ENCODE measurements at regions not wholly inside any gene's neighbourhood (a gene's known extent, or its start where the extent isn't known, plus 50 kb on each side); places are given as distances from the start of the nearest gene placed in this dataset.

DNA sequence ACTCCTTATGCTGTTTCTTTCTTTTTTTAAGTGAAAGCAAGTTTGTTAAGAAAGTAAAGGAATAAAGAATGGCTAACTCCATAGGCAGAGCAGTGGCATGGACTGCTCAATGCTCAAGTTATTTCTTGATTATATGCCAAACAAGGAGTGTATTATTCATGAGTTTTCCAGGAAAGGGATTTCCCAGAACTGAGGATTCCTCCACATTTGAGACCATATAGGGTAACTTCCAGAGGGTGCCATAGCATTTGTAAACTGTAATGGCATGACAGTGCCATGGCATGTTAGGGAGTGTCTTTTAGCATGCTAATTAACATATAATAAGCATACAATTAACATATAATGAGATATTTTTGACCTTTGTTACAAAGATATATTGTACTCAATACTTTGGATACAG is 1034.5 kb upstream of the PHF14 start:
- Histone ChIP-seq H3K36me3 (ENCODE audit: insufficient read depth, low read length) (no peaks in the 10 kb centered on the region), H3K4me1 (ENCODE audit: control insufficient read depth, insufficient read depth, low read length, unreplicated experiment) (no peaks in the 10 kb centered on the region), H3K27ac (ENCODE audit: low read depth, low read length) (no peak overlapping the region), H2AFZ (ENCODE audit: low read length, unreplicated experiment) (no peak overlapping the region), H3K27me3 (ENCODE audit: insufficient read depth, low read length) (no peaks in the 10 kb centered on the region), H3K79me2 (ENCODE audit: control insufficient read depth, insufficient read depth, low read length, unreplicated experiment) (no peaks in the 10 kb centered on the region), H3K4me3 (ENCODE audit: low read depth, low read length) (no peak overlapping the region)

- H3K79me2 ChIP-seq (ENCODE audit: control insufficient read depth, insufficient read depth, low read length, unreplicated experiment) = no peaks in the 10 kb centered on the region
- no peak overlapping the region for H2AFZ ChIP-seq (ENCODE audit: low read length, unreplicated experiment)
- no peak overlapping the region for H3K27ac ChIP-seq (ENCODE audit: low read depth, low read length)
- no peaks in the 10 kb centered on the region for H3K36me3 ChIP-seq (ENCODE audit: insufficient read depth, low read length)
- H3K4me3 ChIP-seq (ENCODE audit: low read depth, low read length) = no peak overlapping the region
- no peaks in the 10 kb centered on the region for H3K27me3 ChIP-seq (ENCODE audit: insufficient read depth, low read length)
- H3K4me1 ChIP-seq (ENCODE audit: control insufficient read depth, insufficient read depth, low read length, unreplicated experiment) = no peaks in the 10 kb centered on the region
Observed at GRCh38 chr7:9945131-9945530, 1028.5 kb upstream of the PHF14 start.

DNA sequence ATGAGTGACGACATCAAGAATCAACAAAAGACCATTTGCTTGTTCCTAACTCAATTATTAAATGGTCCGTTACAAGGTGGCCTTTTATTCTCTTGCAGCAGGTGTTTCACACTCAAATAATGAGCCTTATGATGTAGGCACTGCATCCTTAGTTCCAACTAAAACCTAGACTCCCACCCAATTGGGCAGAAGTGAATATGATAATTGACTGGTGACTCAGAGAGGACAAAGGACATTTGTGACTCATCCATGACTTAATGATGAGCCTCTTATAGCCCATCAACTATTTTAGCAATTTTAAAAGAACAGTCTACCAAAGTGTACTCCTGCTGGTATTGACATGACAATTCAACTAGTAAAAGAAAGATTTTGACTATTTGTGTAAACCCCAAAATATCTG is 1027.8 kb upstream of the PHF14 start:
- no peak overlapping the region for H2AFZ ChIP-seq (ENCODE audit: low read length, unreplicated experiment)
- H3K27ac ChIP-seq (ENCODE audit: low read depth, low read length) = no peak overlapping the region
- no peaks in the 10 kb centered on the region for H3K36me3 ChIP-seq (ENCODE audit: insufficient read depth, low read length)
- no peaks in the 10 kb centered on the region for H3K27me3 ChIP-seq (ENCODE audit: insufficient read depth, low read length)
- H3K79me2 ChIP-seq (ENCODE audit: control insufficient read depth, insufficient read depth, low read length, unreplicated experiment) = no peaks in the 10 kb centered on the region
- H3K4me3 ChIP-seq (ENCODE audit: low read depth, low read length) = no peak overlapping the region
- H3K4me1 ChIP-seq (ENCODE audit: control insufficient read depth, insufficient read depth, low read length, unreplicated experiment) = no peaks in the 10 kb centered on the region

DNA sequence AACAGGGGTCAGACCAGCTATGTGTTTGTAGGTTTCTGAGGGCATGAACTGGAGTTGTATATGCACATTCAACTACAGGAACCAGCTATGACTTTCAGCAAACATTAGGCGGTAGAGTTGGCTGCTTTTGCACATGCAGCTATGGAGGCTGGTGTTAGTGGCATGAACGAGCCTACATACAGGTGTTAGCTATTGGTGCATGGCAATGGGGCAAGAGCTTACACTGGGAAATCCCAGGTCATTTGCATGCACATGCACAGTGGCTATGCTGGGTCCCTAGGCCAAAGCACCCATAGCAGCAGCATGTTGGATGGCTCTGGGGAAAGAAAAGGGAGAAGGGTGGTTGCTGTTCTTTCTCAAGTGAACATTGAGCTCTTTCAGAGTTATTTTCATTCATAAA is 1018.5 kb upstream of the PHF14 start:
- H3K4me3 ChIP-seq (ENCODE audit: low read depth, low read length) = no peak overlapping the region
- H3K79me2 ChIP-seq (ENCODE audit: control insufficient read depth, insufficient read depth, low read length, unreplicated experiment) = no peaks in the 10 kb centered on the region
- H3K36me3 ChIP-seq (ENCODE audit: insufficient read depth, low read length) = no peaks in the 10 kb centered on the region
- no peak overlapping the region for H2AFZ ChIP-seq (ENCODE audit: low read length, unreplicated experiment)
- H3K4me1 ChIP-seq (ENCODE audit: control insufficient read depth, insufficient read depth, low read length, unreplicated experiment) = no peaks in the 10 kb centered on the region
- no peak overlapping the region for H3K27ac ChIP-seq (ENCODE audit: low read depth, low read length)
- H3K27me3 ChIP-seq (ENCODE audit: insufficient read depth, low read length) = no peaks in the 10 kb centered on the region

DNA sequence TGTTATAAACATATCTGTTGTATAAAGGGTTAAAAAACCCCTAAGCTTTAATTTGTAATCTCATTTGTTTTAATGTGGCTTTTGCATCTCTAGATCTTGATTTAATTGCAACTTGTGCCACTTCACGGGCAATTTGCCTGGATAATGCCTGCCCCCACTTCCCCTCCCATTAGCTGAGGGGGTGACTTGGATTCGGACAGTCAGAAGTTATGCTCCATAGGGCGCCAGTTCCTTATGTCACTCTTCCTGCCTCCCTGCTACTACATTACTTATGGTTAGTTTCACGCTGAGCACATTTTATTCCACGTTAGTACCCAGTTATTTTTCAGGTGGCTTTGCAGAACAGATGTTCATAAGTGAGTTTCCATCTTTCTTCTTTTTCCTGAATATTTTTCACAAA is 1015.2 kb upstream of the PHF14 start:
- Histone ChIP-seq H3K79me2 (ENCODE audit: control insufficient read depth, insufficient read depth, low read length, unreplicated experiment) (no peaks in the 10 kb centered on the region), H2AFZ (ENCODE audit: low read length, unreplicated experiment) (no peak overlapping the region), H3K4me1 (ENCODE audit: control insufficient read depth, insufficient read depth, low read length, unreplicated experiment) (no peaks in the 10 kb centered on the region), H3K27ac (ENCODE audit: low read depth, low read length) (no peak overlapping the region), H3K36me3 (ENCODE audit: insufficient read depth, low read length) (no peaks in the 10 kb centered on the region), H3K27me3 (ENCODE audit: insufficient read depth, low read length) (no peaks in the 10 kb centered on the region), H3K4me3 (ENCODE audit: low read depth, low read length) (no peak overlapping the region)

DNA sequence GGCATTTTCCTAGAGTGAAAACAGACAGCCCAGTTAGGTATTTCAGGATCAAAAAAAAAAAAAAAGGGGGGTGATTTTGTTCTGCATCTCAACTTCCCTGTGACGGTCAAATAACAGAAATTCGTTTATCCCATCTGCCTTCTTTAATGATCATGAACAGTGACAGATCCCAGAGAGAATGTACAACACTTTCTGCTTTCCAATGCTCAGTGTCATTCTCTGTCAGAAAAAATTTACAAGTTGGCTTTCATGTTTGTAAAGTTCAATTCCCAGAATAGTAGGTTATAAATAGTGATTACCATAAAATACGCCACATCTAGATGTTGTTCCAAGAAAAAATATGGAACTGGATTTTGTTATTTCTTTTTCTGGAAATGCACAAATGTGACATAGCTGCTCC is 1013.2 kb upstream of the PHF14 start:
- H3K4me3 ChIP-seq (ENCODE audit: low read depth, low read length) = no peak overlapping the region
- H3K27me3 ChIP-seq (ENCODE audit: insufficient read depth, low read length) = no peaks in the 10 kb centered on the region
- H3K36me3 ChIP-seq (ENCODE audit: insufficient read depth, low read length) = no peaks in the 10 kb centered on the region
- H3K27ac ChIP-seq (ENCODE audit: low read depth, low read length) = no peak overlapping the region
- no peak overlapping the region for H2AFZ ChIP-seq (ENCODE audit: low read length, unreplicated experiment)
- no peaks in the 10 kb centered on the region for H3K4me1 ChIP-seq (ENCODE audit: control insufficient read depth, insufficient read depth, low read length, unreplicated experiment)
- H3K79me2 ChIP-seq (ENCODE audit: control insufficient read depth, insufficient read depth, low read length, unreplicated experiment) = no peaks in the 10 kb centered on the region

DNA sequence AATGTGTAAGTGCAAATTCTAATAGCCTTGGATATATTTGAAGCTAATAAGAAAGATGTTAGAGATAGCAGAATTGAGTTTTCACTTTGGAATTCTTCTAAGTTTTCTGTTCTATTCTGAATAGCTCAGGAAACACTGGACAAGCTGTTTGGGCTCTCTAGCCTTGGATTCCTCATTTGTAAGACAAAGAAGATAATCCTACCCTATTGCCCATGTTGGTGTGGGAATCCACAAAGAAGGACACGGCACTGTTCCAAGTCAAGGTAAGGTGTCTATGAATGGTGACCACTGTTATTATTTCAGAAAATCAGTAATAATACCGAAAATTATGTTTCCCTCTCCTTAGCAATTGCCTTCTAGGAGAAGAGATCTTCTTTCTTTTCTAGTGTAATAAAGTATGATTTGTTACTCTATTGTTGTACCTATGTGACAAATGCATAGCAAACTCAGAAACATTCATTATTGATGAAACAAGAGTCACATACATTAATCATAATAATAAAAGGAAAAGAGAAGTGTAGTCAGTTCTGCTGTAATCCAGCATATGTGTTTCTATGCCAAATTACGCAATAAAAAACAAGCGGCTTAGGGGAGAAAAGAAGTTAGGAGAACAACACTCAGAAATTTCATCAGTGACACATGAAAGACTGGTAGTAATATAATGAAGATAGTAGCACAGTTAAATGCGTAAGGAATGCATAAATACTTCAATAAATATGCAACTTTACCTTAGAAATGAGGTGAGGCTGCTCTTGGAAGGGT is 1012.3 kb upstream of the PHF14 start:
- no peak overlapping the region for H2AFZ ChIP-seq (ENCODE audit: low read length, unreplicated experiment)
- H3K4me3 ChIP-seq (ENCODE audit: low read depth, low read length) = no peak overlapping the region
- no peak overlapping the region for H3K27ac ChIP-seq (ENCODE audit: low read depth, low read length)

DNA sequence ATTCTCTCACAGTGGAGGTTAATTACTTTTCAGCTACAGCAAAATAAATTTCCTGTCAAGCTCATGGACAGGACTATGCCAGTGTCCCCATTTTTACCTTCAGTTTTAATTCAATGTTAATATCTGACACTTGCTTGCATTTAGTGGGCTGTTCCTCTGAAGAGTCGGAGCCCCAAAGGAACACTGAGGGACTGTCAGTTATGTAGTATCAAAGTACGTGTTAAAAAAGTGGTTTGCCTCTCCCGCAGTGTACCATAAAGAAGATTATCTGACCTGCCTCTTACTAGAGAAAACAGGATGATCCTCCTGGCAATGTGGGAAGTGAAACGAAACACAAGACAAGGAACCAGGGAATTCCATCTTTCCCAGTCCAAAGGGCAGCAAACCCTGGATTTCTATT is 1010.9 kb upstream of the PHF14 start:
- H3K36me3 ChIP-seq (ENCODE audit: insufficient read depth, low read length) = no peaks in the 10 kb centered on the region
- H3K27me3 ChIP-seq (ENCODE audit: insufficient read depth, low read length) = no peaks in the 10 kb centered on the region
- H3K27ac ChIP-seq (ENCODE audit: low read depth, low read length) = no peak overlapping the region
- H3K4me3 ChIP-seq (ENCODE audit: low read depth, low read length) = no peak overlapping the region
- no peaks in the 10 kb centered on the region for H3K79me2 ChIP-seq (ENCODE audit: control insufficient read depth, insufficient read depth, low read length, unreplicated experiment)
- no peak overlapping the region for H2AFZ ChIP-seq (ENCODE audit: low read length, unreplicated experiment)
- no peaks in the 10 kb centered on the region for H3K4me1 ChIP-seq (ENCODE audit: control insufficient read depth, insufficient read depth, low read length, unreplicated experiment)

More for the DNA sequence above, 1012.3 kb upstream of the PHF14 start:
- H3K27me3 ChIP-seq (ENCODE audit: insufficient read depth, low read length) = no peaks in the 10 kb centered on the region
- H3K79me2 ChIP-seq (ENCODE audit: control insufficient read depth, insufficient read depth, low read length, unreplicated experiment) = no peaks in the 10 kb centered on the region
- no peaks in the 10 kb centered on the region for H3K4me1 ChIP-seq (ENCODE audit: control insufficient read depth, insufficient read depth, low read length, unreplicated experiment)
- no peaks in the 10 kb centered on the region for H3K36me3 ChIP-seq (ENCODE audit: insufficient read depth, low read length)

GRCh38 chr7:9978106-9979064 is 995.3 kb upstream of the PHF14 start:
- Histone ChIP-seq H3K4me1 (ENCODE audit: control insufficient read depth, insufficient read depth, low read length, unreplicated experiment) (no peaks in the 10 kb centered on the region), H3K27me3 (ENCODE audit: insufficient read depth, low read length) (no peaks in the 10 kb centered on the region), H3K4me3 (ENCODE audit: low read depth, low read length) (no peak overlapping the region), H3K79me2 (ENCODE audit: control insufficient read depth, insufficient read depth, low read length, unreplicated experiment) (no peaks in the 10 kb centered on the region), H3K36me3 (ENCODE audit: insufficient read depth, low read length) (no peaks in the 10 kb centered on the region), H2AFZ (ENCODE audit: low read length, unreplicated experiment) (no peak overlapping the region), H3K27ac (ENCODE audit: low read depth, low read length) (no peak overlapping the region)

DNA sequence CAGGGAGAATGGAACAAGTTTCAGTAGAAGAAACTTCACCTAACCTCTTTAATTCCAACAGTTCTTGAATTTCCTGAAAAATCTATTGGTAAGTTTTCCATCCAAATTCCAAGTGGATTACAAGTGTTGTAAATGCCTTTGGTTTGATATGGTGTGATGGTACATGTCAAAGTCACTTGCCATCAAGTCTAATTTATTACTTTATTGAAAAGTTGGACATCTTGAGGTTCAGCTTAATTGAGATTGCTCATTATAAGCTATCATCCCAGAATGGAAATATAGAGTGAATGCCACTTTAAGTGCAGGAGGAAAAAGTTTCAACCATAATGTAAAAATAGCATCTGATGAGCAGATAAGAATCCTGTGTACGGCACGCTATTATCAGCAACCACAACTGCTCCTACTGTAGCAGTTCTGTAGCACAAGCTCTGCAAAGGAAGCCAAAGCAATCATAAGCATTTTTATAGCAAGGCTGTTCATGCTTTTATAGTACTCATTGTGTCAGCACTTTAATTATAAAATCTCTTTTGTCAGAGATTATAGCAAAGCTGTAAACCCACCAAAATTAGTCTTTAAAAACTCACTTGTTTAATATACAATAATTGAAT is 991.8 kb upstream of the PHF14 start:
- Histone ChIP-seq H3K4me1 (ENCODE audit: control insufficient read depth, insufficient read depth, low read length, unreplicated experiment) (no peaks in the 10 kb centered on the region), H3K4me3 (ENCODE audit: low read depth, low read length) (no peak overlapping the region), H3K79me2 (ENCODE audit: control insufficient read depth, insufficient read depth, low read length, unreplicated experiment) (no peaks in the 10 kb centered on the region), H3K27ac (ENCODE audit: low read depth, low read length) (no peak overlapping the region), H2AFZ (ENCODE audit: low read length, unreplicated experiment) (no peak overlapping the region), H3K27me3 (ENCODE audit: insufficient read depth, low read length) (no peaks in the 10 kb centered on the region), H3K36me3 (ENCODE audit: insufficient read depth, low read length) (no peaks in the 10 kb centered on the region)
